ENCODE measurements at regions not wholly inside any gene's neighbourhood (a gene's known extent, or its start where the extent isn't known, plus 50 kb on each side); places are given as distances from the start of the nearest gene placed in this dataset.

GRCh38 chr3:181796641-181797040, 84.9 kb downstream of the SOX2 start:
- Histone ChIP-seq H3K9me3 (no peaks in the 10 kb centered on the region), H3K4me1 (no peaks in the 10 kb centered on the region), H3K4me3 (no peak overlapping the region), H3K27me3 (no peaks in the 10 kb centered on the region), H3K36me3 (no peaks in the 10 kb centered on the region), H3K27ac (no peak overlapping the region)
- WGBS, result 89% methylated on average over 3 of the region's 3 CpGs
- TF ChIP-seq CTCF (IDR thresholded peaks at IDR 0.05) (no peak), POLR2AphosphoS5 (IDR thresholded peaks at IDR 0.05) (no peak), POLR2A (IDR thresholded peaks at IDR 0.05) (no peak), EP300 (IDR thresholded peaks at IDR 0.05) (no peak)
- no peak for DNase-seq (ENCODE audit: low spot score in 2 of 2)

GRCh38 chr3:181797431-181797830, 85.7 kb downstream of the SOX2 start:
- Histone ChIP-seq H3K27ac (no peak overlapping the region), H3K4me1 (no peaks in the 10 kb centered on the region), H3K9me3 (no peaks in the 10 kb centered on the region), H3K36me3 (no peaks in the 10 kb centered on the region), H3K4me3 (no peak overlapping the region), H3K27me3 (no peaks in the 10 kb centered on the region)
- WGBS, result 61% methylated on average over 2 of the region's 2 CpGs
- no peak for TF ChIP-seq EP300 (IDR thresholded peaks at IDR 0.05)
- DNase-seq (ENCODE audit: low spot score in 2 of 2), result no peak

- Histone ChIP-seq H3K4me1 (no peaks in the 10 kb centered on the region), H3K9me3 (no peaks in the 10 kb centered on the region), H3K27ac (no peak overlapping the region), H3K4me3 (no peak overlapping the region), H3K27me3 (no peaks in the 10 kb centered on the region), H3K36me3 (no peaks in the 10 kb centered on the region)
- 78% methylated on average over 2 of the region's 2 CpGs for WGBS
- no peak for DNase-seq (ENCODE audit: low spot score in 2 of 2)
- TF ChIP-seq CTCF (IDR thresholded peaks at IDR 0.05) (no peak), POLR2AphosphoS5 (IDR thresholded peaks at IDR 0.05) (no peak), EP300 (IDR thresholded peaks at IDR 0.05) (no peak), POLR2A (IDR thresholded peaks at IDR 0.05) (no peak)
Measured at GRCh38 chr3:181805703-181806102, 94.0 kb downstream of the SOX2 start.

- no peak for DNase-seq (ENCODE audit: low spot score in 2 of 2)
- Histone ChIP-seq H3K27ac (no peak overlapping the region), H3K36me3 (no peaks in the 10 kb centered on the region), H3K9me3 (no peaks in the 10 kb centered on the region), H3K4me1 (no peaks in the 10 kb centered on the region), H3K4me3 (no peak overlapping the region), H3K27me3 (peaks cover 3% of the 10 kb centered on the region)
- WGBS, result 93% methylated on average over 5 of the region's 5 CpGs
- TF ChIP-seq EP300 (IDR thresholded peaks at IDR 0.05), result no peak
- TF ChIP-seq POLR2A (IDR thresholded peaks at IDR 0.05), result no peak
- TF ChIP-seq CTCF (IDR thresholded peaks at IDR 0.05), result no peak
- TF ChIP-seq POLR2AphosphoS5 (IDR thresholded peaks at IDR 0.05), result no peak
Measured at GRCh38 chr3:181808053-181808452, 96.3 kb downstream of the SOX2 start.

GRCh38 chr3:181823716-181824115, 112.0 kb downstream of the SOX2 start:
- TF ChIP-seq EP300 (IDR thresholded peaks at IDR 0.05) (no peak), POLR2AphosphoS5 (IDR thresholded peaks at IDR 0.05) (no peak), POLR2A (IDR thresholded peaks at IDR 0.05) (no peak), CTCF (IDR thresholded peaks at IDR 0.05) (no peak)
- H3K36me3 ChIP-seq, result no peaks in the 10 kb centered on the region
- no peak overlapping the region for H3K4me3 ChIP-seq
- no peak overlapping the region for H3K27ac ChIP-seq
- WGBS, result 89% methylated on average over 4 of the region's 4 CpGs
- DNase-seq (ENCODE audit: low spot score in 2 of 2), result no peak
- H3K27me3 ChIP-seq, result no peaks in the 10 kb centered on the region
- H3K9me3 ChIP-seq, result no peaks in the 10 kb centered on the region
- H3K4me1 ChIP-seq, result no peaks in the 10 kb centered on the region

- no peak for DNase-seq (ENCODE audit: low spot score in 2 of 2)
- Histone ChIP-seq H3K9me3 (no peaks in the 10 kb centered on the region), H3K4me3 (no peak overlapping the region), H3K36me3 (no peaks in the 10 kb centered on the region), H3K27ac (no peak overlapping the region), H3K4me1 (no peaks in the 10 kb centered on the region), H3K27me3 (no peaks in the 10 kb centered on the region)
- 84% methylated on average over 10 of the region's 10 CpGs for WGBS
- TF ChIP-seq POLR2A (IDR thresholded peaks at IDR 0.05), result no peak
- no peak for TF ChIP-seq POLR2AphosphoS5 (IDR thresholded peaks at IDR 0.05)
- no peak for TF ChIP-seq EP300 (IDR thresholded peaks at IDR 0.05)
Measured at GRCh38 chr3:181824961-181825360, 113.2 kb downstream of the SOX2 start.

All from suprapubic skin (tissue), 4 donors.